IMR-90 (cell line): ENCODE measurements at regions not wholly inside any gene's neighbourhood (a gene's known extent, or its start where the extent isn't known, plus 50 kb on each side); places are given as distances from the start of the nearest gene placed in this dataset.

ENCODE experiments used
- ATAC-seq: fragments of 200-7000 bp; cut with Tn5 transposase; 2 replicates; pipeline ENCODE4 v1.9.1; 2020; ENCODE audit warnings: low read depth, mild to moderate bottlenecking, moderate library complexity
- BruUV-seq: library from RNA; stranded (reverse); fragments of 400-500 nt; replicated peaks from 2 replicates; lab custom pipeline; 2021; lab: Mats Ljungman, UMichigan
- CTCF ChIA-PET: fragments of 300-600 bp; formaldehyde crosslinking; extraction: SDS; loops from one replicate; lab custom pipeline; 2021; ENCODE audit warnings: antibody characterized with exemption; lab: Yijun Ruan, JAX
- POLR2A ChIA-PET: fragments of 300-600 bp; sonication (Branson Sonifier 250); formaldehyde crosslinking; loops from one replicate; lab custom pipeline; 2022; ENCODE audit warnings: antibody characterized with exemption; ENCODE audit not compliant: unreplicated experiment; lab: Charles Lee
- DNase-seq: peaks from one replicate; pipeline ENCODE4 v3.0.0; 2013
- H2AFZ ChIP-seq: replicated peaks from 2 replicates; pipeline ENCODE3; 2013; ENCODE audit warnings: low read length, mild to moderate bottlenecking; ENCODE audit not compliant: poor library complexity
- H2AK5ac ChIP-seq: 2 replicates; pipeline ENCODE4 v1.6.1; 2013; ENCODE audit warnings: low read depth, low read length, inconsistent platforms
- H2AK9ac ChIP-seq: replicated peaks from 2 replicates; pipeline ENCODE3; 2013; ENCODE audit warnings: mild to moderate bottlenecking, low read depth, low read length, moderate library complexity; ENCODE audit not compliant: poor library complexity
- H2BK120ac ChIP-seq: 2 replicates; pipeline ENCODE4 v1.6.1; 2013; ENCODE audit warnings: low read depth, low read length, inconsistent platforms
- H2BK15ac ChIP-seq: 3 replicates; pipeline ENCODE4 v1.6.1; 2013; ENCODE audit warnings: low read depth, low read length, inconsistent platforms
- H2BK20ac ChIP-seq: 2 replicates; pipeline ENCODE4 v1.6.1; 2013; ENCODE audit warnings: low read depth, mild to moderate bottlenecking, inconsistent platforms, low read length, moderate library complexity
- H2BK5ac ChIP-seq: 2 replicates; pipeline ENCODE4 v1.6.1; 2013; ENCODE audit warnings: mild to moderate bottlenecking, low read depth, low read length, inconsistent platforms; ENCODE audit not compliant: poor library complexity, severe bottlenecking
- H3K14ac ChIP-seq: replicated peaks from 2 replicates; pipeline ENCODE4 v1.6.1; 2013; ENCODE audit warnings: low read depth, low read length, inconsistent platforms
- H3K18ac ChIP-seq: 2 replicates; pipeline ENCODE4 v1.6.1; 2013; ENCODE audit warnings: low read depth, low read length, control low read depth
- H3K23ac ChIP-seq: 2 replicates; pipeline ENCODE4 v1.6.1; 2013; ENCODE audit warnings: low read depth, low read length, inconsistent platforms
- H3K27ac ChIP-seq: 2 replicates; pipeline ENCODE4 v1.5.1; 2013; ENCODE audit warnings: mild to moderate bottlenecking, control low read depth, low read length; ENCODE audit not compliant: insufficient read depth
- H3K27me3 ChIP-seq: 2 replicates; pipeline ENCODE4 v1.6.1; 2013; ENCODE audit warnings: low read length; ENCODE audit not compliant: control insufficient read depth, insufficient read depth
- H3K36me3 ChIP-seq: 2 replicates; pipeline ENCODE4 v1.6.1; 2013; ENCODE audit warnings: low read length, mixed read lengths; ENCODE audit not compliant: control insufficient read depth, insufficient read depth
- H3K4ac ChIP-seq: 2 replicates; pipeline ENCODE4 v1.6.1; 2013; ENCODE audit warnings: low read depth, low read length, inconsistent platforms
- H3K4me1 ChIP-seq: 2 replicates; pipeline ENCODE4 v1.6.1; 2013; ENCODE audit warnings: low read length, mixed read lengths; ENCODE audit not compliant: control insufficient read depth, insufficient read depth
- H3K4me2 ChIP-seq: 2 replicates; pipeline ENCODE4 v1.6.1; 2013; ENCODE audit warnings: low read depth, mild to moderate bottlenecking, control low read depth, low read length, moderate library complexity
- H3K4me3 ChIP-seq: 2 replicates; pipeline ENCODE4 v1.5.1; 2013; ENCODE audit warnings: low read depth, mild to moderate bottlenecking, control low read depth, low read length, moderate library complexity; ENCODE audit not compliant: insufficient read depth
- H3K56ac ChIP-seq: 2 replicates; pipeline ENCODE4 v1.6.1; 2013; ENCODE audit warnings: low read length, inconsistent platforms; ENCODE audit not compliant: insufficient read depth; ENCODE audit errors: extremely low read depth
- H3K79me1 ChIP-seq, 2 experiments: 2 replicates each; pipeline ENCODE4 v1.6.1; 2013; ENCODE audit warnings: low read length in 2 of 2, inconsistent platforms in 1 of 2, low read depth in 1 of 2
- H3K9ac ChIP-seq: 2 replicates; pipeline ENCODE4 v1.6.1; 2013; ENCODE audit warnings: low read depth, low read length, control low read depth
- H3K9me1 ChIP-seq: 2 replicates; pipeline ENCODE4 v1.6.1; 2013; ENCODE audit warnings: low read length, inconsistent platforms; ENCODE audit not compliant: insufficient read depth
- H3K9me3 ChIP-seq: 2 replicates; pipeline ENCODE4 v1.6.1; 2013; ENCODE audit warnings: low read length; ENCODE audit not compliant: control insufficient read depth, insufficient read depth
- H4K20me1 ChIP-seq: 2 replicates; pipeline ENCODE4 v1.6.1; 2013; ENCODE audit warnings: low read length, inconsistent platforms; ENCODE audit not compliant: insufficient read depth
- H4K5ac ChIP-seq: 2 replicates; pipeline ENCODE4 v1.6.1; 2013; ENCODE audit warnings: mild to moderate bottlenecking, low read depth, low read length, control low read depth
- H4K8ac ChIP-seq, 2 experiments: 2 replicates each; pipeline ENCODE4 v1.6.1; 2013; ENCODE audit warnings: low read depth in 2 of 2, low read length in 2 of 2, control low read depth in 1 of 2, inconsistent platforms in 1 of 2
- H4K91ac ChIP-seq: 2 replicates; pipeline ENCODE4 v1.6.1; 2013; ENCODE audit warnings: low read depth, low read length, inconsistent platforms; ENCODE audit not compliant: insufficient read depth
- BHLHE40 ChIP-seq: fragments of 150-350 bp; IDR thresholded peaks from 2 replicates; pipeline ENCODE4 v1.6.1; 2016; ENCODE audit warnings: mild to moderate bottlenecking, low read depth, low read length
- CEBPB ChIP-seq: IDR thresholded peaks from 2 replicates; pipeline ENCODE4 v1.6.1; 2012; ENCODE audit warnings: low read depth, low read length, improper control_type of control experiment
- CHD1 ChIP-seq: IDR thresholded peaks from 2 replicates; pipeline ENCODE4 v1.6.1; 2012; ENCODE audit warnings: low read depth, low read length, improper control_type of control experiment
- FOS ChIP-seq: fragments of 150-350 bp; IDR thresholded peaks from 2 replicates; pipeline ENCODE4 v1.6.1; 2016; ENCODE audit warnings: low read depth, low read length
- MAZ ChIP-seq: IDR thresholded peaks from 2 replicates; pipeline ENCODE4 v1.6.1; 2012; ENCODE audit warnings: low read depth, mild to moderate bottlenecking, low read length, improper control_type of control experiment, moderate library complexity, borderline replicate concordance
- POLR2A ChIP-seq: IDR thresholded peaks from 2 replicates; pipeline ENCODE4 v1.6.1; 2012; ENCODE audit warnings: mild to moderate bottlenecking, low read depth, low read length
- RFX5 ChIP-seq: IDR thresholded peaks from 2 replicates; pipeline ENCODE4 v1.8.0; 2012; ENCODE audit warnings: low read depth, mild to moderate bottlenecking, low read length, moderate library complexity
- SMC3 ChIP-seq: fragments of 150-350 bp; IDR thresholded peaks from 2 replicates; pipeline ENCODE4 v1.6.1; 2016; ENCODE audit warnings: low read depth, mild to moderate bottlenecking, antibody characterized with exemption, low read length, moderate library complexity
- WGBS, 2 experiments: methylation state at CpG; one replicate each; pipeline versions ENCODE4 v1.1.5 to v1.1.7; 2013; ENCODE audit warnings: missing lambda C conversion rate in 2 of 2; ENCODE audit not compliant: insufficient read length in 1 of 2; ENCODE audit errors: extremely low coverage in 2 of 2; 5-methylcytosine and 5-hydroxymethylcytosine counted together
- dilution Hi-C: fragments of 300-500 bp; cut with HindIII; formaldehyde crosslinking; loops from one replicate; pipeline ENCODE4 v1.14.3; 2018; ENCODE audit warnings: low sequenced_read_pairs; ENCODE audit not compliant: unreplicated experiment
- in situ Hi-C: fragments of 300-500 bp; cut with MboI; formaldehyde crosslinking; loops from 3 replicates; pipeline ENCODE4 v1.14.3; 2019; ENCODE audit warnings: low sequenced_read_pairs, inconsistent platforms, mixed read lengths
- intact Hi-C: fragments of 100-400 bp; cut with micrococcal nuclease; formaldehyde crosslinking; loops from 2 replicates; pipeline ENCODE4 v1.10.0; 2022
- TF ChIP-seq, protein P1 (sequence below): conservative IDR thresholded peaks from 2 replicates; pipeline ENCODE4 v1.5.1; 2012; ENCODE audit warnings: mild to moderate bottlenecking, low read depth, low read length, improper control_type of control experiment
- TF ChIP-seq, protein P2 (sequence below): fragments of 150-350 bp; IDR thresholded peaks from 2 replicates; pipeline ENCODE4 v1.6.1; 2016; ENCODE audit warnings: low read depth, mild to moderate bottlenecking, low read length, moderate library complexity, borderline replicate concordance

DNA sequence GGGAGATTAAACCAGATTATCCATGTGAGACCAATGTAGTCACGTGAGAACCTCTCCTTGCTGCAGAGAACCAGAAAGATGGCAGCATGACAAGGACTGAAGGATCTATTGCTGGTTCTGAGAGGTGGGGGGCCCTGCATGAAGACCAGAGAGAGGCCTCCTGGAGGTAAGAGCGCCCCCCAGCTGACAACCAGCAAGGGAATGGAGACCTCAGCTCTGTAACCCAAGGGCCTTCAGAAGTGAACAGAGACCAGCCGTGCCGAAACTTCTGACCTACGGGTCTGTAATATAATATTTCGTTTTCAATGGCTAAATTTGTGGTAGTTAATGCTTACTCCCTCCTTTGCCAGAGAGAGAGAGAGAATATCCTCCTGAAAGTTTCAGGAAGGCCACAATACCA lies 524.1 kb upstream of the TBX3 start:
- no peak overlapping the region for H3K56ac ChIP-seq
- no peaks in the 10 kb centered on the region for H3K36me3 ChIP-seq
- TF ChIP-seq, protein P1, sequence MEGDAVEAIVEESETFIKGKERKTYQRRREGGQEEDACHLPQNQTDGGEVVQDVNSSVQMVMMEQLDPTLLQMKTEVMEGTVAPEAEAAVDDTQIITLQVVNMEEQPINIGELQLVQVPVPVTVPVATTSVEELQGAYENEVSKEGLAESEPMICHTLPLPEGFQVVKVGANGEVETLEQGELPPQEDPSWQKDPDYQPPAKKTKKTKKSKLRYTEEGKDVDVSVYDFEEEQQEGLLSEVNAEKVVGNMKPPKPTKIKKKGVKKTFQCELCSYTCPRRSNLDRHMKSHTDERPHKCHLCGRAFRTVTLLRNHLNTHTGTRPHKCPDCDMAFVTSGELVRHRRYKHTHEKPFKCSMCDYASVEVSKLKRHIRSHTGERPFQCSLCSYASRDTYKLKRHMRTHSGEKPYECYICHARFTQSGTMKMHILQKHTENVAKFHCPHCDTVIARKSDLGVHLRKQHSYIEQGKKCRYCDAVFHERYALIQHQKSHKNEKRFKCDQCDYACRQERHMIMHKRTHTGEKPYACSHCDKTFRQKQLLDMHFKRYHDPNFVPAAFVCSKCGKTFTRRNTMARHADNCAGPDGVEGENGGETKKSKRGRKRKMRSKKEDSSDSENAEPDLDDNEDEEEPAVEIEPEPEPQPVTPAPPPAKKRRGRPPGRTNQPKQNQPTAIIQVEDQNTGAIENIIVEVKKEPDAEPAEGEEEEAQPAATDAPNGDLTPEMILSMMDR: no peak
- TF ChIP-seq SMC3: no peak
- no peak for TF ChIP-seq CHD1
- TF ChIP-seq CEBPB: no peak
- TF ChIP-seq RFX5: no peak
- no peak for TF ChIP-seq FOS
- TF ChIP-seq MAZ: no peak
- no peak for TF ChIP-seq POLR2A
- TF ChIP-seq, protein P2, sequence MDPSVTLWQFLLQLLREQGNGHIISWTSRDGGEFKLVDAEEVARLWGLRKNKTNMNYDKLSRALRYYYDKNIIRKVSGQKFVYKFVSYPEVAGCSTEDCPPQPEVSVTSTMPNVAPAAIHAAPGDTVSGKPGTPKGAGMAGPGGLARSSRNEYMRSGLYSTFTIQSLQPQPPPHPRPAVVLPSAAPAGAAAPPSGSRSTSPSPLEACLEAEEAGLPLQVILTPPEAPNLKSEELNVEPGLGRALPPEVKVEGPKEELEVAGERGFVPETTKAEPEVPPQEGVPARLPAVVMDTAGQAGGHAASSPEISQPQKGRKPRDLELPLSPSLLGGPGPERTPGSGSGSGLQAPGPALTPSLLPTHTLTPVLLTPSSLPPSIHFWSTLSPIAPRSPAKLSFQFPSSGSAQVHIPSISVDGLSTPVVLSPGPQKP: no peak
- TF ChIP-seq BHLHE40: no peak
- H3K79me1 ChIP-seq: no peaks in the 10 kb centered on the region
- no CpG with 5 or more reads among the region's 6 CpGs for WGBS, 2 experiments
- DNase-seq: no peak
- no peak overlapping the region for H3K27ac ChIP-seq
- no peak overlapping the region for H2BK20ac ChIP-seq
- intact Hi-C loops: no loop called here
- no peak overlapping the region for H3K9ac ChIP-seq
- no peak overlapping the region for H4K91ac ChIP-seq
- no peak overlapping the region for H2AFZ ChIP-seq
- dilution Hi-C loops: no loop called here
- H3K18ac ChIP-seq: no peak overlapping the region
- H4K8ac ChIP-seq: no peak overlapping the region
- no peak overlapping the region for H2AK5ac ChIP-seq
- no peaks in the 10 kb centered on the region for H3K9me1 ChIP-seq
- no peaks in the 10 kb centered on the region for H4K20me1 ChIP-seq
- POLR2A ChIA-PET: no interaction called here
- no peak overlapping the region for H3K4me3 ChIP-seq
- H3K4me1 ChIP-seq: no peaks in the 10 kb centered on the region
- H3K4me2 ChIP-seq: no peak overlapping the region
- no peak overlapping the region for H2BK120ac ChIP-seq
- ATAC-seq: no peak
- no peak overlapping the region for H2BK5ac ChIP-seq
- H3K4ac ChIP-seq: no peak overlapping the region
- CTCF ChIA-PET: interaction anchor here (0.8 kb wide), 1 partner anchor 8 kb away, joined by 4 read pairs; no protein-coding TSS in a partner anchor
- no peak overlapping the region for H3K14ac ChIP-seq
- H3K9me3 ChIP-seq: 0 out of 2 replicates have a peak, but pooled peaks cover 2% of the 10 kb centered on the region
- no TSS peak for BruUV-seq
- in situ Hi-C loops: no loop called here
- no peaks in the 10 kb centered on the region for H3K27me3 ChIP-seq
- no peak overlapping the region for H2BK15ac ChIP-seq
- H4K5ac ChIP-seq: no peak overlapping the region
- no peak overlapping the region for H2AK9ac ChIP-seq
- H3K23ac ChIP-seq: no peak overlapping the region
